ENCODE measurements at regions not wholly inside any gene's neighbourhood (a gene's known extent, or its start where the extent isn't known, plus 50 kb on each side); places are given as distances from the start of the nearest gene placed in this dataset.

DNA sequence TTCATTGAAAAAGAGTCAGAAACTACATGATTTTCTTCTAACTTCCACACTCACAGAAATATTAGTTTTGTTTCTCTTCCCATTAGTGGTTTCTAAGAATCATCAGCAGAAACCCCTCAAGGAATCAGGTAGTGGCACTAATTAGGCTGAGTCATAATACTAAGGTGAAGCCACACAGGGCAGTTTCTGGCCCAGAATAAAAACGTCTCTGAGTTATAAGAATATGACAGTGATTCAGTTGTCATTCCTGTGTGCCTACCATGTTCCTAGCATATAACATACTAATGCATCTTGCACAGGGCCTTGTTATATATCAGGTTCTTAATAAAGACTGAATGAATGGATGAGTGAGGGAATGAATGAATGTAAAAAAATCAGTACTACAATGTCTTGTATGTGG, 206.0 kb upstream of the PLEKHG7 start:
- Histone ChIP-seq H3K9me3 (ENCODE audit: control insufficient read depth, insufficient read depth, low read length) (no peaks in the 10 kb centered on the region), H3K36me3 (ENCODE audit: control insufficient read depth, insufficient read depth, low read length) (no peaks in the 10 kb centered on the region), H3K4me3 (ENCODE audit: low read depth, low read length) (no peak overlapping the region), H3K4me1 (ENCODE audit: control insufficient read depth, insufficient read depth, low read length) (no peaks in the 10 kb centered on the region), H3K9ac (ENCODE audit: low read depth, low read length) (no peak overlapping the region), H3K27me3 (ENCODE audit: control insufficient read depth, insufficient read depth, low read length) (no peaks in the 10 kb centered on the region)

DNA sequence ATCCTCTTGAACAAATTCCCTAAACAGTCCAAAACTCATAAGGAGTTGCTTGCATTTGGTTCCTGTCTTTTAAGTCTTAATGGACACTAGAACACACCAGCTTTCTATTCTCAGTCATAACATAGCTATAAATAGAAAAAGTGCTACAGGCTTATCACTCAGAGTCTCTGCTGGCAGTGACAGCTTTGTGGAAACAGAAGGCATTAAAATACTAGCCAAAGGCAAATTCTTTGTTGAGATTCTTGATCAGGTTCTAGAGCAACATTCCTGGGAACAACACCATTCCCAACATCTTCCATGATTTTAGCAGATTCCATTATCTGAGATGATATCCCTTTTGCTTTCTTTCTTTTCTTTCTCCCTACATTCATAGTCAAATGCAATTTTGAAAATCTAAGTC, 207.7 kb upstream of the PLEKHG7 start:
- H3K9ac ChIP-seq (ENCODE audit: low read depth, low read length): no peak overlapping the region
- H3K9me3 ChIP-seq (ENCODE audit: control insufficient read depth, insufficient read depth, low read length): no peaks in the 10 kb centered on the region
- H3K4me1 ChIP-seq (ENCODE audit: control insufficient read depth, insufficient read depth, low read length): no peaks in the 10 kb centered on the region
- no peaks in the 10 kb centered on the region for H3K27me3 ChIP-seq (ENCODE audit: control insufficient read depth, insufficient read depth, low read length)
- H3K36me3 ChIP-seq (ENCODE audit: control insufficient read depth, insufficient read depth, low read length): no peaks in the 10 kb centered on the region
- H3K4me3 ChIP-seq (ENCODE audit: low read depth, low read length): no peak overlapping the region

DNA sequence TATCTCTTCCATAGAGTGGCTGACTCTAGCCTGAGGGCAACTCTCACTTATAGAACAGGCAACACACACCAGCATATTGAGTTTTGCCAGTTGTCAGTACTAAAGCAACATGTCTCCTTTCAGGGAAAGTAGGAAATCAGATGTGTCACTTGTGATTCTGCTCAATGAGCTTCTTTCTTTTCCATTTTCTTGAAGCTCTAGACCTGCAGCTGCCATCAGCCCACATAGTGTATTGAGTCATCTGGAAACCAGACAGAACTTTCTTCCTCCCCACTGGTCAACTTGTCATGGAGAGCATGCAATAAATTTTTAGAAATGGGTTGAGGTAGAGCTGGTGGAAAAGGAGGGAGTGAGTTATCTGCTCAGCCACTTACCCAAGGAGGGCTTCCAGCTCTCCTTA, 209.0 kb upstream of the PLEKHG7 start:
- no peak overlapping the region for H3K4me3 ChIP-seq (ENCODE audit: low read depth, low read length)
- no peaks in the 10 kb centered on the region for H3K4me1 ChIP-seq (ENCODE audit: control insufficient read depth, insufficient read depth, low read length)
- H3K27me3 ChIP-seq (ENCODE audit: control insufficient read depth, insufficient read depth, low read length): no peaks in the 10 kb centered on the region
- no peaks in the 10 kb centered on the region for H3K36me3 ChIP-seq (ENCODE audit: control insufficient read depth, insufficient read depth, low read length)
- H3K9me3 ChIP-seq (ENCODE audit: control insufficient read depth, insufficient read depth, low read length): no peaks in the 10 kb centered on the region
- no peak overlapping the region for H3K9ac ChIP-seq (ENCODE audit: low read depth, low read length)

DNA sequence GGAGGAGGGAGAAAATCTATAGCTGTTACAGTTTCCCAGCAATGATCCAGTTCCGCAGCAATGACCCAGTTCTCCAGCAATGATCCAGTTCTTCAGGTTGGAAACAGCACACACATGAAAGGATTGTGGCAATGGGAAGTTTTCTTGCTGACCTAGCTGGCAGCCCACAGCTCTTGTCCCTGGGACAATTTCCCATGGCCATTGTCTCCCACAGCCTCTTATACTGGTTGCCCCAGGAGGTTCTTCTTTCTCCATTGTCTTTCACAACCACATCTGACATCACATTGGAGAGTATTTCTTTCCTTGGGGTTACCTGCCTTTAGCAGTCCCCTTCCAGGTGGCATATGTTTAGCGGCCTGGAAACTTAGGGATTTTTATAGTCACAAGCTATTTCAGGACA, 209.8 kb upstream of the PLEKHG7 start:
- Histone ChIP-seq H3K4me1 (ENCODE audit: control insufficient read depth, insufficient read depth, low read length) (no peaks in the 10 kb centered on the region), H3K9ac (ENCODE audit: low read depth, low read length) (no peak overlapping the region), H3K27me3 (ENCODE audit: control insufficient read depth, insufficient read depth, low read length) (no peaks in the 10 kb centered on the region)

DNA sequence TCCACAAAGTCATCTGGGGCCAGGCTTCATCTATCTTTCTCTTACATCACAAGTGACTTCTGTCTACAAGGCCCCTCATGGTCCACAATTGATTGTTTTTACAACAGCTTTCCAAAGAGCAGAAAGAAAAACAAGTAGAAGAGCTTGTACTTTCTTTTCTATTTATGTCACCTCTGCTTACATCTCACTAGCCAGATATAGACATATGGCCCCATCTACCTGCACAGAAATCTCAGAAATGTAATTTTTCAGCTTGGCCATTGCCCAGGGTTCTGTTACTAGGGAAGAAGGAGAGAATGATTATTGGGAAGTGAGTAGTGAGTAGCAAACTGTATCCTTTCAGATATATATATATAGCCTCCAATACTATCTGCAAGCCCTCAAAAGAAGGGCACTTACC, 210.5 kb upstream of the PLEKHG7 start:
- H3K4me1 ChIP-seq (ENCODE audit: control insufficient read depth, insufficient read depth, low read length): no peaks in the 10 kb centered on the region
- no peaks in the 10 kb centered on the region for H3K9me3 ChIP-seq (ENCODE audit: control insufficient read depth, insufficient read depth, low read length)
- no peaks in the 10 kb centered on the region for H3K36me3 ChIP-seq (ENCODE audit: control insufficient read depth, insufficient read depth, low read length)
- H3K9ac ChIP-seq (ENCODE audit: low read depth, low read length): no peak overlapping the region
- no peak overlapping the region for H3K4me3 ChIP-seq (ENCODE audit: low read depth, low read length)
- H3K27me3 ChIP-seq (ENCODE audit: control insufficient read depth, insufficient read depth, low read length): no peaks in the 10 kb centered on the region

More for the DNA sequence above, 209.8 kb upstream of the PLEKHG7 start:
- Histone ChIP-seq H3K4me3 (ENCODE audit: low read depth, low read length) (no peak overlapping the region), H3K9me3 (ENCODE audit: control insufficient read depth, insufficient read depth, low read length) (no peaks in the 10 kb centered on the region), H3K36me3 (ENCODE audit: control insufficient read depth, insufficient read depth, low read length) (no peaks in the 10 kb centered on the region)

DNA sequence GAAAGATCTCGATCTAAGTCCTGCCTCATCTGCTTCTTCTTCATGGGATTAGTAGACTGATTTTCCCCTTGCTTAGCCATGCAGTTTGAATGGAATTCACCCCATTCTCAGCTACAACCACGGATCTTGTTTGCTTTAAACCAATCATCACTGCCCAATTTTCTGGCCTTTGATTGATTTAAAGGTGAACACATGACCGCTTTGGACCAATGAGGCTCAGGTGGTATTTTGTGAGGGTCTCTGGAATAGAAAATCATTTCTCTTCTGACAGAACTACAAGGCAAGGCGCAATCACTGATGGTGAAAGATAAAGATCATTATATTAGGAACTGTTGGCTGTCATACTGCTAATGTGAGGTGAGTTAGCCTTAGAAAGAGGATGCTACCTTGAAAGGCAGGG, 213.0 kb upstream of the PLEKHG7 start:
- no peaks in the 10 kb centered on the region for H3K9me3 ChIP-seq (ENCODE audit: control insufficient read depth, insufficient read depth, low read length)
- H3K36me3 ChIP-seq (ENCODE audit: control insufficient read depth, insufficient read depth, low read length): no peaks in the 10 kb centered on the region
- no peak overlapping the region for H3K4me3 ChIP-seq (ENCODE audit: low read depth, low read length)
- no peak overlapping the region for H3K9ac ChIP-seq (ENCODE audit: low read depth, low read length)
- H3K4me1 ChIP-seq (ENCODE audit: control insufficient read depth, insufficient read depth, low read length): no peaks in the 10 kb centered on the region
- no peaks in the 10 kb centered on the region for H3K27me3 ChIP-seq (ENCODE audit: control insufficient read depth, insufficient read depth, low read length)

DNA sequence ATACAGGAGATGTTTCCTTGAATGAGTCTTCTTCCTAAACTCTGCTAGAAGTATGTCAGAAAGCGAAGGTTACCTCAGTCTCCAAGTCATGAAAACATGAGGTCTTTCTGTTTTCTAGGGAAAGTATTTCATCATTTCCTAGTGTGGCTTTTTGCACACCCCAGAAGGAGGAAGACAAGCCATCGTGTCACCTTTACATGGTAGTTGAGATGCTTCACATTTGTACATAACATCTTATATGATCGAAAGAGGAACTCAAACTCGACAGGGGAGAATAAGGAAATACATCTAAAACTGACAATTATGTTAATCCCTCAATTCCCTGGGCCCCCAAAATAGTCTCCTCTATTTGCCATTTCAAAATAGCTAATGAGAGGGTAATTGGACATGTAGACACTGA, 214.1 kb upstream of the PLEKHG7 start:
- Histone ChIP-seq H3K4me1 (ENCODE audit: control insufficient read depth, insufficient read depth, low read length) (no peaks in the 10 kb centered on the region), H3K4me3 (ENCODE audit: low read depth, low read length) (no peak overlapping the region), H3K27me3 (ENCODE audit: control insufficient read depth, insufficient read depth, low read length) (no peaks in the 10 kb centered on the region), H3K36me3 (ENCODE audit: control insufficient read depth, insufficient read depth, low read length) (no peaks in the 10 kb centered on the region), H3K9ac (ENCODE audit: low read depth, low read length) (no peak overlapping the region), H3K9me3 (ENCODE audit: control insufficient read depth, insufficient read depth, low read length) (no peaks in the 10 kb centered on the region)

DNA sequence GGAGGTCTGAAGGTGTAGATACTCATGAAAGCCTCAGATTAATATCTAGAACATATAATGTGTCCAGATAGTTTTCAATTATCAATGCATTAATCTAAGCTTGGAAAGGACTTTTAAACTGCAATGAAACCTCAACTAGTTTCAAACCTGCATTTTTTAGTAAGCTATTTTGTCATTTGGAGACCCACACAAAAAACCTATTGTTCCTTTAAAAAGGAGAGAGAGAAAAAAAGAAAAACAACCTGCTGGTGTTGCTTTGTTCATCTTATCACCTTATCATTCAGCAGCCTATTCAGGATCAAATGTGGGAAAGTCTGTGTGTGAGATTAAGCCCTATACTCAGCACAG, 215.7 kb upstream of the PLEKHG7 start:
- H3K4me1 ChIP-seq (ENCODE audit: control insufficient read depth, insufficient read depth, low read length): no peaks in the 10 kb centered on the region

DNA sequence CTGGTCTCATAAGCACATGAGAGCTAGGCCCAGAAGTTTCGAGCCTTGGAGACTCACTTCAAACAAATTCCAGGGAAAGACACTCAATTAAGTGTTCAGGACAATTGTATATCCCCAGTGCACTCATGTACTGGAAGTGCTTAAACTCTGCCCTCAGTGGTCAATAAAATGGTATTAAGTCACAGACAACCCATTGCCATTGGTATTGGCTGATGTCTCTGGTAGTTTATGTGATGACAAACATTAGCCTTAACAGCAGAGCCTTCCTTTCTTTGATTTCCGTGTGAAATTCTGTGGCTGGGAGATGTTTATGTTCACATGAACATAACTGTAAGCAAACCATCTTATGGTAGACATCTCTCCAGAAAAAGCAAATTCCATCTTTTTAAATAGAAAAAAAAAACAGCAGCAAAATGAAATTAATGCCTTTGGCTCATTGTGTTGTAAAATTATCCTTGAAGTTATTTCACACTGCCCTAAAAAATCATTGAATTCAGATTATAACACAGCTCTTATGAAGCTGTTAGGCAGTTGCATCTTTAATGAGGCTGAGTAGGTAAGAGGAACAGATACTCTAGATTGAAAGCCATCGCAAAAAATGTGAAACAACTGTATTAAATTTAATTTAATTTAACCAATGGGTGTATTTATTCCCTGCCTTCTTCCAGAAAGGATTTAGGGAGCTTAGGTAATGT, 216.2 kb upstream of the PLEKHG7 start:
- no peak overlapping the region for H3K9ac ChIP-seq (ENCODE audit: low read depth, low read length)
- no peaks in the 10 kb centered on the region for H3K36me3 ChIP-seq (ENCODE audit: control insufficient read depth, insufficient read depth, low read length)
- H3K27me3 ChIP-seq (ENCODE audit: control insufficient read depth, insufficient read depth, low read length): no peaks in the 10 kb centered on the region
- H3K9me3 ChIP-seq (ENCODE audit: control insufficient read depth, insufficient read depth, low read length): no peaks in the 10 kb centered on the region
- H3K4me3 ChIP-seq (ENCODE audit: low read depth, low read length): no peak overlapping the region
- no peaks in the 10 kb centered on the region for H3K4me1 ChIP-seq (ENCODE audit: control insufficient read depth, insufficient read depth, low read length)

More for the DNA sequence above, 215.7 kb upstream of the PLEKHG7 start:
- H3K4me3 ChIP-seq (ENCODE audit: low read depth, low read length): no peak overlapping the region
- H3K9ac ChIP-seq (ENCODE audit: low read depth, low read length): no peak overlapping the region
- no peaks in the 10 kb centered on the region for H3K9me3 ChIP-seq (ENCODE audit: control insufficient read depth, insufficient read depth, low read length)
- H3K36me3 ChIP-seq (ENCODE audit: control insufficient read depth, insufficient read depth, low read length): no peaks in the 10 kb centered on the region
- no peaks in the 10 kb centered on the region for H3K27me3 ChIP-seq (ENCODE audit: control insufficient read depth, insufficient read depth, low read length)

DNA sequence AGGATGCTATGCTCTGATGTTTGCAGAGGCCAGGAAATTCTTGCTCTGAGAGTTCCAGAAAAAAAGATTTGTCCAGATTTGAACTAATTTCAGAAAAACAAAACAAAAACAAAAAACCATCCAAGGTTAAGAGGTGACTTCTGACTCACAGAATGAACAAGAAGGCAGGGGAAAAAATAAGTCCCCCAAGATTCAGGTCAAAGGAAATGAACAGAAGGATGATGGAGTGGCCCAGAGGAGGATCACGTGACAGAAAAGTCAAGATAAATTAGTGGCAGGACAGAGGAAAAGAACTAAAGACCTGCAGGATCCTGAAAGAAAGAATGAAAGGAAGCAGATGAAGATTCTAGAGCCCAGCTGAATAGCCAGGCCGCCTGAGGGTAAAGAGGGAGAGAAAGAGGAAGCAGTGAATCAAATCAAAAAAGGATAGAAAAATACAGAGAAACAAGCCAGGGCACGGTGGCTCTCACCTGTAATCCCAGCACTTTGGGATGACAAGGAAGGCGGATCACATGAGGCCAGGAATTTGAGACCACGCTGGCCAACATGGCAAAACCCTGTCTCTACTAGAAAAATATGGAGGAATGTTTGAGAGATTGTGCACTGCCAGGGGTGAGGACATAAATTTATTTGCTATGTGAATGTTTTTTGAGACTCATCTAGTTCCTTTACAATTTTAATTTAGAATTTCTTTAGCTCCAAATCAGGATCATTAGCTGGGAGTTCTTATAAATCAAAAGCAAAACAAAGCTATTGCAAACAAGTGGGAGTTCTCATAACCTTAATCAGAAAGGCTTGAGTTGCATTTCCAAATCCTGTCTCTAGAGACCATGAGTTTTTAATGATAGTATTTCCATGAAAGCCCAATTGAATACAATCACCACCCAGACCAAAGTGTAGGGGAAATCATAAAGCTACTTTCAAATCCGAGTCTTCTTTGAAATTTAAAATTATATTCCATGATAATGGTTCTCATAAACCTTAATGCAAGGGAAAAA, 217.1 kb upstream of the PLEKHG7 start:
- Histone ChIP-seq H3K4me3 (ENCODE audit: low read depth, low read length) (no peak overlapping the region), H3K9me3 (ENCODE audit: control insufficient read depth, insufficient read depth, low read length) (no peaks in the 10 kb centered on the region), H3K9ac (ENCODE audit: low read depth, low read length) (no peak overlapping the region), H3K4me1 (ENCODE audit: control insufficient read depth, insufficient read depth, low read length) (no peaks in the 10 kb centered on the region), H3K27me3 (ENCODE audit: control insufficient read depth, insufficient read depth, low read length) (no peaks in the 10 kb centered on the region), H3K36me3 (ENCODE audit: control insufficient read depth, insufficient read depth, low read length) (no peaks in the 10 kb centered on the region)

DNA sequence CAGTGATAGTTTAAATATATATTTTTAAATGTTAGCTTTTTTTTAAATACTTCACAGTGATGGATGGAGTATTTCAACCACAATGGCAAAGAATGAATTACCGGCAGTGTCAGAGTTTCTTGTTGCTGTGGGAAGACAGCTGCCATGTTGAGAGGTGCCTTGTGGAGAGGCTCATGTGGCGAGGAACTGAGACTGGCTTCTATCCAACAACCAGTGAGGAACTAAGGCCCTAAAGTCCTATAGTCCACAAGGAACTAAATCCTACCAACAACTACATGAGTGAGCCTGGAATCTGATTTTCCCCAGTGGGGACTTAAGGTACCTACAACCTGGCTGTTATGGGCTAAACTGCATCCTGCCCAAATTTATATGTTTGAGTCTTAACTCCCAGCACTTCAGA, 220.2 kb upstream of the PLEKHG7 start:
- H3K4me1 ChIP-seq (ENCODE audit: control insufficient read depth, insufficient read depth, low read length): no peaks in the 10 kb centered on the region
- H3K9ac ChIP-seq (ENCODE audit: low read depth, low read length): no peak overlapping the region
- no peaks in the 10 kb centered on the region for H3K9me3 ChIP-seq (ENCODE audit: control insufficient read depth, insufficient read depth, low read length)
- no peak overlapping the region for H3K4me3 ChIP-seq (ENCODE audit: low read depth, low read length)
- no peaks in the 10 kb centered on the region for H3K27me3 ChIP-seq (ENCODE audit: control insufficient read depth, insufficient read depth, low read length)
- no peaks in the 10 kb centered on the region for H3K36me3 ChIP-seq (ENCODE audit: control insufficient read depth, insufficient read depth, low read length)

DNA sequence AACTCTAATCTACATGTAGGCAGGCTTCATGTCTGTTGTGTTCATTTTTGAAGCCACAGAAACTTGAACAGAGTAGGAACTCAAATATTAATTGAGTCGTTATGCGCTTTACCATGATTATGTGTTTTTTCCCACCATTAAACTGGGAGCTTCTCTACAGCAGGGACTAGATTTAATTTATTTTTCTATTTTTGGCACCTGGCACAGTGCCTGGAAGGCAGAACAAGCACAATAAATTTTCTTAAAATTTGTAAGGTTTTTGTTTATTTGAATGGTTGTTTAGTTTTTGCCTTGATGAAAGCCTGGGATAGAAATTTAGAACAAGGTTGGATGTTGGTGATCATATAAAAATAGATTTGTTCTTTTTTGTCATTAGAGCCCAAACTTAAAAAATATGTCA, 221.7 kb upstream of the PLEKHG7 start:
- Histone ChIP-seq H3K4me3 (ENCODE audit: low read depth, low read length) (no peak overlapping the region), H3K9me3 (ENCODE audit: control insufficient read depth, insufficient read depth, low read length) (no peaks in the 10 kb centered on the region), H3K27me3 (ENCODE audit: control insufficient read depth, insufficient read depth, low read length) (no peaks in the 10 kb centered on the region), H3K9ac (ENCODE audit: low read depth, low read length) (no peak overlapping the region), H3K36me3 (ENCODE audit: control insufficient read depth, insufficient read depth, low read length) (no peaks in the 10 kb centered on the region), H3K4me1 (ENCODE audit: control insufficient read depth, insufficient read depth, low read length) (no peaks in the 10 kb centered on the region)
